ENCODE measurements at regions not wholly inside any gene's neighbourhood (a gene's known extent, or its start where the extent isn't known, plus 50 kb on each side); places are given as distances from the start of the nearest gene placed in this dataset.

DNA sequence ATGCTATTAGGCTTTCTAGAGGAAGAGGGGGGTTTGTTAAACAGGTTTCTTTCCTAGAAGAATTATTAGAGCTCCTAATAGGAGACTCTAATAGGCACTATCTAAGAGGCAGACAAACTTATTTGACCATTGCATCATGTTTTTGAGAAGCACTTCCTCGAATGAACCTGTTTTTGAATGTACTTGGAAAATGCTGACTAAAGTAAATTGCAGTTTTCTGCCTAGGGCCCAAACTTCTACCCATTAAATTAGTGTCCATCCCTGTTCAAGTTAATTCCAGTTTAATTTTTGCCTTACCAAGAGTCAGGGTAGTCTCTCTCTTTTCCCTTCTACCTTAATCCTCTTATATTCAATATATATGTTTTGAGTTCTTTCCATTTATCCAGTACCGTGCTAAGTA lies 1029.6 kb downstream of the TTLL7 start:
- Histone ChIP-seq H3K27me3 (no peaks in the 10 kb centered on the region), H3K36me3 (no peaks in the 10 kb centered on the region), H3K4me3 (no peak overlapping the region), H3K27ac (no peak overlapping the region), H3K4me1 (no peaks in the 10 kb centered on the region), H3K9me3 (no peaks in the 10 kb centered on the region)
- 64 to 80% methylated on average over 2 of the region's 2 CpGs for WGBS, 2 donors
- TF ChIP-seq, protein P1, sequence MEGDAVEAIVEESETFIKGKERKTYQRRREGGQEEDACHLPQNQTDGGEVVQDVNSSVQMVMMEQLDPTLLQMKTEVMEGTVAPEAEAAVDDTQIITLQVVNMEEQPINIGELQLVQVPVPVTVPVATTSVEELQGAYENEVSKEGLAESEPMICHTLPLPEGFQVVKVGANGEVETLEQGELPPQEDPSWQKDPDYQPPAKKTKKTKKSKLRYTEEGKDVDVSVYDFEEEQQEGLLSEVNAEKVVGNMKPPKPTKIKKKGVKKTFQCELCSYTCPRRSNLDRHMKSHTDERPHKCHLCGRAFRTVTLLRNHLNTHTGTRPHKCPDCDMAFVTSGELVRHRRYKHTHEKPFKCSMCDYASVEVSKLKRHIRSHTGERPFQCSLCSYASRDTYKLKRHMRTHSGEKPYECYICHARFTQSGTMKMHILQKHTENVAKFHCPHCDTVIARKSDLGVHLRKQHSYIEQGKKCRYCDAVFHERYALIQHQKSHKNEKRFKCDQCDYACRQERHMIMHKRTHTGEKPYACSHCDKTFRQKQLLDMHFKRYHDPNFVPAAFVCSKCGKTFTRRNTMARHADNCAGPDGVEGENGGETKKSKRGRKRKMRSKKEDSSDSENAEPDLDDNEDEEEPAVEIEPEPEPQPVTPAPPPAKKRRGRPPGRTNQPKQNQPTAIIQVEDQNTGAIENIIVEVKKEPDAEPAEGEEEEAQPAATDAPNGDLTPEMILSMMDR (IDR thresholded peaks at IDR 0.05): no peak
- no peak for TF ChIP-seq EP300 (IDR thresholded peaks at IDR 0.05)
- no peak for TF ChIP-seq POLR2AphosphoS5 (IDR thresholded peaks at IDR 0.05)
- TF ChIP-seq POLR2A (IDR thresholded peaks at IDR 0.05): no peak
- ATAC-seq (ENCODE audit: low FRiP score in 2 of 2) (no peak), DNase-seq (no peak)

DNA sequence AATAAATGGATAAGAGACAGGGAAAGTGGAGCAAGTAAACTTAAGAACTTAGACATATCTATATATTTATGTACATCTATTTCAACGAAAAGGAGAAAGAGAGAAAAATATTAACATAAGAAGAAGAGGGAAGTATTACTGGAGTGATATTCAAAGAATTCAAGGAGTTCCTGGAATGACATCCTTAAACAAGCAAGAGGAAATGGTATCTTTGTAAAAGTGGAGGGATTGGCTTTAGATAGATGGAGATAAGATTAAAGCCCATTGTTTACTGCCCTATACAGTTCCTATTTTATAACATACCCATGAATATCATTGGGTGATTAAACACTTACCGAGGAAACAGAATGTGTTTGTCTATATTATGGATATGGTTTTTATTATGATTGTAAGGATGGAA lies 1036.3 kb downstream of the TTLL7 start:
- Histone ChIP-seq H3K4me3 (no peak overlapping the region), H3K36me3 (no peaks in the 10 kb centered on the region), H3K9me3 (no peaks in the 10 kb centered on the region), H3K27me3 (no peaks in the 10 kb centered on the region), H3K27ac (no peak overlapping the region), H3K4me1 (peaks cover 0 to 2% (median 0%) of the 10 kb centered on the region in 4 donors)
- 38 to 50% methylated on average over 2 of the region's 2 CpGs for WGBS, 2 donors
- TF ChIP-seq, protein P1 (IDR thresholded peaks at IDR 0.05): no peak
- no peak for TF ChIP-seq POLR2A (IDR thresholded peaks at IDR 0.05)
- TF ChIP-seq POLR2AphosphoS5 (IDR thresholded peaks at IDR 0.05): no peak
- no peak for TF ChIP-seq EP300 (IDR thresholded peaks at IDR 0.05)
- ATAC-seq (ENCODE audit: low FRiP score in 2 of 2) (no peak), DNase-seq (no peak)

DNA sequence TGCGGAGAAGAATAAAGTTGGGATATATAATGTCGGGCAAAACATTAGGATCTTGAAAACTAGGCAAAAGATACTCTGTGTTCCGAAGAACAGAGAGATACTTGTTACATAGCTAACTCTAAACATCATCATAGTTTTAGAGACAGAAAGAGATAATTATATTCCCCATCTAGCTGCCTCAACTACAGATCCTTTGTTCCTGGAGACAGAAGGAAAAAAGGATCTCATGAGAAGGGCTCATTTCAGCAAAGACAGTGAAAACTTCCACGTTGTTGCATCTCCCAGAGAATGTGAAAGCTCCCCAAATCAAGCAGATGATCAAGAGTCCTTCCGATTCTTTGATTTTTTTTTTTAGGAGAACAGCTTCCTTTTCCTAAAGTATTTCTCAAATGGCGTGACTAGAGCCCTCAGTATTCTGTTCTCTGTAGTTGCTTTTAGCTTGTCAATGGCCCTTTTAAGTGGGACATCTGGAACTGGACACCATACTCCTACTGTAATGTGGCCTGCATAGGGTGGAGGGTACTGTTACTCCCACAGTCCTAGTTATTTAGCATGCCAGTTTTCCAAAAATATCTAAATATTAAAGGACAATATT lies 1048.2 kb downstream of the TTLL7 start:
- no peaks in the 10 kb centered on the region for H3K4me1 ChIP-seq
- no peak overlapping the region for H3K4me3 ChIP-seq
- ATAC-seq (ENCODE audit: low FRiP score in 2 of 2): no peak
- H3K36me3 ChIP-seq: no peaks in the 10 kb centered on the region
- TF ChIP-seq EP300 (IDR thresholded peaks at IDR 0.05) (no peak), POLR2A (IDR thresholded peaks at IDR 0.05) (no peak), POLR2AphosphoS5 (IDR thresholded peaks at IDR 0.05) (no peak)
- TF ChIP-seq, protein P1 (IDR thresholded peaks at IDR 0.05): no peak
- WGBS, 2 donors: 92 to 93% methylated on average over 6 of the region's 6 CpGs
- H3K27ac ChIP-seq: no peak overlapping the region
- H3K9me3 ChIP-seq: no peaks in the 10 kb centered on the region
- no peaks in the 10 kb centered on the region for H3K27me3 ChIP-seq
- DNase-seq: no peak

DNA sequence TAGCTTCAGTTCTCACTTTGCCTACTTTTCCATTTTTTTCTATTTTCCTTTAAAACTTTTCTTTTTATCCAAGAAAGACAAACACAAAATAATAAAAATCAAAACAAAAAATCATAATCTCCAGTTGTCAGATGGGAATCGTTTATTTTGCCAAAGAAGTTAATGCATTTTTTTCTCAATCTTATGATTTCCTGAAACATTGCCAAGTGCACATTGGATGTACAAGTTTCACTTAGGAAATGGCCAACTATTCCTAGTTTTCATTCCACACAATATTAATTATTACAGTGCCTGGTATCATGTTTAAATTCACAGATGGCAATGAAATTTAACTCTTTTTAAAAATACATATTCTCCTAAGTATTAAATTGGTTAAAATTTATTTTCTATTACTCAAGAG lies 1050.5 kb downstream of the TTLL7 start:
- Histone ChIP-seq H3K27me3 (no peaks in the 10 kb centered on the region), H3K36me3 (no peaks in the 10 kb centered on the region), H3K9me3 (no peaks in the 10 kb centered on the region), H3K27ac (no peak overlapping the region), H3K4me1 (no peaks in the 10 kb centered on the region), H3K4me3 (no peak overlapping the region)
- TF ChIP-seq, protein P1 (IDR thresholded peaks at IDR 0.05): no peak
- TF ChIP-seq POLR2A (IDR thresholded peaks at IDR 0.05): no peak
- 40 to 42% methylated on average over 1 of the region's 1 CpG for WGBS, 2 donors
- DNase-seq (no peak), ATAC-seq (ENCODE audit: low FRiP score in 2 of 2) (no peak)

DNA sequence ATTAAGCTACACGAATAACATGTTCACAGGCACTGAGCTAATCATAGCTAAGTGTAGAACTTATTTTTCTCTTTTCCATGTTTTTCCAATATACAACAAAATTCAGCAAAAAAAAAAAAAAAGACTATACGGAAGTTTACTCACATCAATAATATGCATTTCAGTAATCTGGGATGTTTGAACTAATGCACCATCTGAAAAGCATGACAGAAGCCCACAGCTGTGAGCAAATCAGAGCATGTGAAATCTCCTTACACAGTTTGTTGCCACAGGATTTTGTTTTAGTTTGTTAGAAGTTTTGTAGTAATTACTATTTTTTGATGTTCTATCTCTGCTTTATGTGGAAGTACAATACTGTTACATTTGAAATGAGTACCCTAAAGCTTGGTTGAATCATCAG lies 1051.7 kb downstream of the TTLL7 start:
- H3K36me3 ChIP-seq: no peaks in the 10 kb centered on the region
- DNase-seq (no peak), ATAC-seq (ENCODE audit: low FRiP score in 2 of 2) (no peak)
- H3K9me3 ChIP-seq: no peaks in the 10 kb centered on the region
- H3K27ac ChIP-seq: no peak overlapping the region
- no peak for TF ChIP-seq POLR2A (IDR thresholded peaks at IDR 0.05)
- TF ChIP-seq, protein P1 (IDR thresholded peaks at IDR 0.05): no peak
- no peak for TF ChIP-seq POLR2AphosphoS5 (IDR thresholded peaks at IDR 0.05)
- TF ChIP-seq EP300 (IDR thresholded peaks at IDR 0.05): no peak
- no peak overlapping the region for H3K4me3 ChIP-seq
- WGBS, 2 donors: 92 to 93% methylated on average over 2 of the region's 2 CpGs
- no peaks in the 10 kb centered on the region for H3K4me1 ChIP-seq
- no peaks in the 10 kb centered on the region for H3K27me3 ChIP-seq

Measured in upper lobe of left lung (tissue), 6 donors.